OCI-LY1 (cell line): ENCODE measurements at regions not wholly inside any gene's neighbourhood (a gene's known extent, or its start where the extent isn't known, plus 50 kb on each side); places are given as distances from the start of the nearest gene placed in this dataset.

Experiments used
- CTCF ChIP-seq: fragments of 200-600 bp; sonication (generic), shearing (Covaris generic); IDR thresholded peaks from 2 replicates; pipeline ENCODE4 v1.5.1; 2017; ENCODE audit warnings: mild to moderate bottlenecking, antibody characterized with exemption, low read length, moderate library complexity, mixed read lengths
- EZH2 ChIP-seq: fragments of 200-600 bp; sonication (generic), shearing (Covaris generic); IDR thresholded peaks from 2 replicates; pipeline ENCODE4 v1.8.0; 2017; ENCODE audit warnings: borderline replicate concordance, mixed run types, mild to moderate bottlenecking, antibody characterized with exemption, low read length, moderate library complexity, mixed read lengths

GRCh38 chr4:63904201-63904600 lies 505.0 kb downstream of the TECRL start:
- no peak for TF ChIP-seq CTCF
- no peak for TF ChIP-seq EZH2
